ENCODE measurements at regions not wholly inside any gene's neighbourhood (a gene's known extent, or its start where the extent isn't known, plus 50 kb on each side); places are given as distances from the start of the nearest gene placed in this dataset.

DNA sequence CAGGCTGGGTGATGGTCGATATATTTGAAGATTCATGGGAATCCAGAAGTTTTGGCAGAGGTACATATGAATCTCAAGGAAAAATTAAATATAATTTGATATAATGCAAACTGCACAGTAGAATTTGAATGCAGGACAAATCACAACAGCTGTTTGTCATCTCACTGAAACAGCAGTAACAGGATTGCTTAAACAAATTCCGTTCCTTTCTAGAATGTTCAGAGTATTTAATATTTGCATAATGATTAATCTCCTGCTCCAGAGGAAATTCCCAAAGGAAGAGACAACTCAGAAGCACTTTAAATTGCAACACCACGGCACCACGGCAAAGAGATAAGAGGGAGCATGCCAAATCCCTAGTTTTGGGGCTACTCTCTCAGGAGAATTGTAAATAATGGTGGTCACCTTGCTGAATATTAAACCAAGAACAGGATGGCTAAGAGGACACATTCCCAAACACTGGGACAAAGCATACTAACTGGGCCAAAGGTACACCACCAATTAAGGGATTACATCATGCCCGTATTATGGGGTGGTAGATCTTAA is 67.8 kb upstream of the MAP4K3 start:
- Histone ChIP-seq H3K27ac (ENCODE audit: low read length) (no peak overlapping the region), H3K4me1 (ENCODE audit: control insufficient read depth, insufficient read depth, low read length) (no peaks in the 10 kb centered on the region), H3K9me3 (ENCODE audit: control insufficient read depth, insufficient read depth, low read length) (no peaks in the 10 kb centered on the region), H3K36me3 (ENCODE audit: control insufficient read depth, insufficient read depth, low read length) (no peaks in the 10 kb centered on the region), H3K27me3 (ENCODE audit: control insufficient read depth, insufficient read depth, low read length) (peaks cover 3% of the 10 kb centered on the region), H3K4me3 (ENCODE audit: low read length) (no peak overlapping the region)
- H3K36me3 Mint-ChIP-seq = no peaks in the 10 kb centered on the region
- no peak for ATAC-seq
- H3K4me3 Mint-ChIP-seq = no peak overlapping the region
- no peaks in the 10 kb centered on the region for H3K9me3 Mint-ChIP-seq
- intact Hi-C loops (cut with micrococcal nuclease) = no loop called here
- WGBS (ENCODE audit: insufficient coverage) = 78% methylated on average over 4 of the region's 5 CpGs
- TF ChIP-seq, protein P1, sequence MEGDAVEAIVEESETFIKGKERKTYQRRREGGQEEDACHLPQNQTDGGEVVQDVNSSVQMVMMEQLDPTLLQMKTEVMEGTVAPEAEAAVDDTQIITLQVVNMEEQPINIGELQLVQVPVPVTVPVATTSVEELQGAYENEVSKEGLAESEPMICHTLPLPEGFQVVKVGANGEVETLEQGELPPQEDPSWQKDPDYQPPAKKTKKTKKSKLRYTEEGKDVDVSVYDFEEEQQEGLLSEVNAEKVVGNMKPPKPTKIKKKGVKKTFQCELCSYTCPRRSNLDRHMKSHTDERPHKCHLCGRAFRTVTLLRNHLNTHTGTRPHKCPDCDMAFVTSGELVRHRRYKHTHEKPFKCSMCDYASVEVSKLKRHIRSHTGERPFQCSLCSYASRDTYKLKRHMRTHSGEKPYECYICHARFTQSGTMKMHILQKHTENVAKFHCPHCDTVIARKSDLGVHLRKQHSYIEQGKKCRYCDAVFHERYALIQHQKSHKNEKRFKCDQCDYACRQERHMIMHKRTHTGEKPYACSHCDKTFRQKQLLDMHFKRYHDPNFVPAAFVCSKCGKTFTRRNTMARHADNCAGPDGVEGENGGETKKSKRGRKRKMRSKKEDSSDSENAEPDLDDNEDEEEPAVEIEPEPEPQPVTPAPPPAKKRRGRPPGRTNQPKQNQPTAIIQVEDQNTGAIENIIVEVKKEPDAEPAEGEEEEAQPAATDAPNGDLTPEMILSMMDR (IDR thresholded peaks at IDR 0.05) = no peak
- peaks cover 0 to 18% of the 10 kb centered on the region in 2 donors for H3K27me3 Mint-ChIP-seq (ENCODE audit: low read depth in 2 of 2)
- no peaks in the 10 kb centered on the region for H3K4me1 Mint-ChIP-seq
- no peak for DNase-seq
- H3K27ac Mint-ChIP-seq = no peak overlapping the region

DNA sequence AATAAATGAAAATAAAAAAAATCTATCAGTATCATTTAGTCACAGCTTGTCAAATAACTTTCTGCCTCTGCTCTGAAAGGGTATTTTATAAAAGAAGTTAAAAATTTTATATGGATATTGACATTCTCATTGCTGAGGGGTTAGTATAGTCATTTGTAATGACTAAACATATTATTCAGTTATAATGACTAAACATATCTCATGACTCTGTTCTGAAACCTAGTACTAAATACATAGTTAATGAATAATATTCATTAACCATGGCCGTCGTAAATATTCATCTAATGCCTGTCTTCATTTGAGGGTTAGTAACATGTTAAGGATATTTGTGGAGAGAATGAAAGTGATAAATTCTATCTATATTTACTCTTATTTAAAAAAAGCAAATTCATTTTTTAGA is 69.1 kb upstream of the MAP4K3 start:
- Histone ChIP-seq H3K36me3 (ENCODE audit: control insufficient read depth, insufficient read depth, low read length) (no peaks in the 10 kb centered on the region), H3K9me3 (ENCODE audit: control insufficient read depth, insufficient read depth, low read length) (no peaks in the 10 kb centered on the region), H3K27ac (ENCODE audit: low read length) (no peak overlapping the region), H3K4me3 (ENCODE audit: low read length) (no peak overlapping the region), H3K27me3 (ENCODE audit: control insufficient read depth, insufficient read depth, low read length) (no peaks in the 10 kb centered on the region), H3K4me1 (ENCODE audit: control insufficient read depth, insufficient read depth, low read length) (no peaks in the 10 kb centered on the region)
- ATAC-seq (no peak), DNase-seq (no peak)
- TF ChIP-seq, protein P1 (IDR thresholded peaks at IDR 0.05) = no peak
- Mint-ChIP-seq H3K27me3 (ENCODE audit: low read depth in 2 of 2) (peaks cover 0 to 7% of the 10 kb centered on the region in 2 donors), H3K4me3 (no peak overlapping the region), H3K9me3 (no peaks in the 10 kb centered on the region), H3K36me3 (no peaks in the 10 kb centered on the region), H3K27ac (no peak overlapping the region), H3K4me1 (no peaks in the 10 kb centered on the region)
- WGBS (ENCODE audit: insufficient coverage) = no CpG with 5 or more reads among the region's 2 CpGs
- intact Hi-C loops (cut with micrococcal nuclease) = no loop called here

DNA sequence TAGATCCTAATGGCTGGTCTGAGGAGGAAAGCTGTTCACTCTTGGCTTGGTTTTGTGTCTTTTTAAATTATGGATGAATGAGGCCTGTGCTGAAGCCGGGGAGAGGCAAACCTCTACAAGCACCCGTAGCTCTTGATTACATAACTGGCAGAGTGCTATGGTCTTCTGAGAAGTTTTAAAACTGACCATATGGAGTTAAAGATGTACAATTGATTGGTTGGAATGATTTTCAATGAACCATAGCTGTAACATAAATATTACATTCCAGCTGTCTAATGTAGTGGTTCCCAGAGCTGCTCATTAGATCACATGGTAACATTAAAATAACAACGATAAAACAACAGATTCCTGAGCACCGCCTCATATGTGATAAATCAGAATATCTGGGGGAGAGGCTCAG is 71.1 kb upstream of the MAP4K3 start:
- peaks cover under 1 to 3% of the 10 kb centered on the region in 2 donors for H3K4me1 Mint-ChIP-seq
- 100% methylated on average over 4 of the region's 4 CpGs for WGBS (ENCODE audit: insufficient coverage)
- H3K9me3 Mint-ChIP-seq = no peaks in the 10 kb centered on the region
- no peaks in the 10 kb centered on the region for H3K36me3 Mint-ChIP-seq
- intact Hi-C loops (cut with micrococcal nuclease) = no loop called here
- DNase-seq (no peak), ATAC-seq (no peak)
- H3K4me3 ChIP-seq (ENCODE audit: low read length) = no peak overlapping the region
- TF ChIP-seq, protein P1 (IDR thresholded peaks at IDR 0.05) = no peak
- no peak overlapping the region for H3K4me3 Mint-ChIP-seq
- no peaks in the 10 kb centered on the region for H3K4me1 ChIP-seq (ENCODE audit: control insufficient read depth, insufficient read depth, low read length)
- no peaks in the 10 kb centered on the region for H3K36me3 ChIP-seq (ENCODE audit: control insufficient read depth, insufficient read depth, low read length)
- H3K27me3 ChIP-seq (ENCODE audit: control insufficient read depth, insufficient read depth, low read length) = no peaks in the 10 kb centered on the region
- no peak overlapping the region for H3K27ac ChIP-seq (ENCODE audit: low read length)
- no peak overlapping the region for H3K27ac Mint-ChIP-seq
- H3K27me3 Mint-ChIP-seq (ENCODE audit: low read depth in 2 of 2) = no peaks in the 10 kb centered on the region
- H3K9me3 ChIP-seq (ENCODE audit: control insufficient read depth, insufficient read depth, low read length) = no peaks in the 10 kb centered on the region

DNA sequence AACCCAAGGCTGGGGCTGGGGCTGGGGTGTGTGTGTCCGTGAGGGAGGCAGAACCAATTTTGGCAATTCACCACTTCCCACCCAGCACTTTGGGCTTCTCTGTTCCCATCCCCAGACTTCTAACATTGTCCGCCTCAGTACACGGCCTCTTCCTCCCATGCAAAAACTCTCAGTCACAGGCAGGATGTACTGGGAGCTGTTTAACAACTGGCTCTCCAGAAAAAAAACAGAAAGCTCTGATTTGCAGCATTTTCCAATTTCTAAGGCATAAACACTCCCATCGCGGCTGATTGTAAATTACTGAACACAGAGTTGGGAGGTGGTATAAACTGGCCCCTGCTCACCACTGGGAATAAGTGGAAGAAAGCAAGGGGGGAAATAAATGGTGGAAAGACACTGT is 73.1 kb upstream of the MAP4K3 start:
- H3K27ac ChIP-seq (ENCODE audit: low read length) = no peak overlapping the region
- Mint-ChIP-seq H3K4me3 (no peak overlapping the region), H3K27ac (no peak overlapping the region), H3K9me3 (no peaks in the 10 kb centered on the region), H3K4me1 (peaks cover 7 to 12% of the 10 kb centered on the region in 2 donors), H3K27me3 (ENCODE audit: low read depth in 2 of 2) (no peaks in the 10 kb centered on the region), H3K36me3 (no peaks in the 10 kb centered on the region)
- TF ChIP-seq, protein P1 (IDR thresholded peaks at IDR 0.05) = no peak
- H3K9me3 ChIP-seq (ENCODE audit: control insufficient read depth, insufficient read depth, low read length) = no peaks in the 10 kb centered on the region
- no peaks in the 10 kb centered on the region for H3K4me1 ChIP-seq (ENCODE audit: control insufficient read depth, insufficient read depth, low read length)
- intact Hi-C loops (cut with micrococcal nuclease) = no loop called here
- no peak overlapping the region for H3K4me3 ChIP-seq (ENCODE audit: low read length)
- ATAC-seq = no peak
- no peaks in the 10 kb centered on the region for H3K36me3 ChIP-seq (ENCODE audit: control insufficient read depth, insufficient read depth, low read length)
- no peaks in the 10 kb centered on the region for H3K27me3 ChIP-seq (ENCODE audit: control insufficient read depth, insufficient read depth, low read length)
- DNase-seq = no peak
- 95% methylated on average over 2 of the region's 5 CpGs for WGBS (ENCODE audit: insufficient coverage)

Measured in natural killer cell (primary cell).